ENCODE measurements at regions not wholly inside any gene's neighbourhood (a gene's known extent, or its start where the extent isn't known, plus 50 kb on each side); places are given as distances from the start of the nearest gene placed in this dataset.

DNA sequence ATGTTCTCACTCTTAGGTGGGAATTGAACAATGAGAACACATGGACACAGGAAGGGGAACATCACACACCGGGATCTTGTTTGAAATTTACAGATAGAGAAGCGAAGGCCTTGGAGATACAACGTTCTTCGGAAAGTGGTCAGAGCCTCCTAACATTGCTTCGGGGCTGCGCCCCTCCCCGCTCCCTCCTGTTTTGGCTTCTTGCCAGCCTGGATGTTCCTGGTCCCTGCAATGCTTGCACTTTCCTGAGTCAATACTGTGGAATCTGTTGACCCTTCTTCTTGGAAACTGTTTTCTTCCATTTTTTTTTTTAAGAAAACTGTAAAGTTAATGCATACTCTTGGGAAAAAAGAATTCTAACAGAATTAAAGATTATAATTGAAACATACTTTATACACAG lies 360.8 kb downstream of the SOCS6 start:
- DNase-seq (ENCODE audit: low spot score in 2 of 2) = no peak
- Histone ChIP-seq H3K9me3 (no peaks in the 10 kb centered on the region), H3K27me3 (no peaks in the 10 kb centered on the region), H3K4me3 (no peak overlapping the region), H3K36me3 (no peaks in the 10 kb centered on the region), H3K4me1 (no peaks in the 10 kb centered on the region), H3K27ac (no peak overlapping the region)
- WGBS = 90% methylated on average over 7 of the region's 7 CpGs
- TF ChIP-seq, protein P1, sequence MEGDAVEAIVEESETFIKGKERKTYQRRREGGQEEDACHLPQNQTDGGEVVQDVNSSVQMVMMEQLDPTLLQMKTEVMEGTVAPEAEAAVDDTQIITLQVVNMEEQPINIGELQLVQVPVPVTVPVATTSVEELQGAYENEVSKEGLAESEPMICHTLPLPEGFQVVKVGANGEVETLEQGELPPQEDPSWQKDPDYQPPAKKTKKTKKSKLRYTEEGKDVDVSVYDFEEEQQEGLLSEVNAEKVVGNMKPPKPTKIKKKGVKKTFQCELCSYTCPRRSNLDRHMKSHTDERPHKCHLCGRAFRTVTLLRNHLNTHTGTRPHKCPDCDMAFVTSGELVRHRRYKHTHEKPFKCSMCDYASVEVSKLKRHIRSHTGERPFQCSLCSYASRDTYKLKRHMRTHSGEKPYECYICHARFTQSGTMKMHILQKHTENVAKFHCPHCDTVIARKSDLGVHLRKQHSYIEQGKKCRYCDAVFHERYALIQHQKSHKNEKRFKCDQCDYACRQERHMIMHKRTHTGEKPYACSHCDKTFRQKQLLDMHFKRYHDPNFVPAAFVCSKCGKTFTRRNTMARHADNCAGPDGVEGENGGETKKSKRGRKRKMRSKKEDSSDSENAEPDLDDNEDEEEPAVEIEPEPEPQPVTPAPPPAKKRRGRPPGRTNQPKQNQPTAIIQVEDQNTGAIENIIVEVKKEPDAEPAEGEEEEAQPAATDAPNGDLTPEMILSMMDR (IDR thresholded peaks at IDR 0.05) = no peak
- TF ChIP-seq EP300 (IDR thresholded peaks at IDR 0.05) = no peak
- TF ChIP-seq POLR2A (IDR thresholded peaks at IDR 0.05) = no peak
- no peak for TF ChIP-seq POLR2AphosphoS5 (IDR thresholded peaks at IDR 0.05)

GRCh38 chr18:70645971-70646370 lies 357.1 kb downstream of the SOCS6 start:
- Histone ChIP-seq H3K4me1 (no peaks in the 10 kb centered on the region), H3K9me3 (no peaks in the 10 kb centered on the region), H3K27ac (no peak overlapping the region), H3K4me3 (no peak overlapping the region), H3K36me3 (no peaks in the 10 kb centered on the region), H3K27me3 (no peaks in the 10 kb centered on the region)
- no peak for DNase-seq (ENCODE audit: low spot score in 2 of 2)
- TF ChIP-seq POLR2AphosphoS5 (IDR thresholded peaks at IDR 0.05) (no peak), POLR2A (IDR thresholded peaks at IDR 0.05) (no peak), EP300 (IDR thresholded peaks at IDR 0.05) (no peak)
- TF ChIP-seq, protein P1 (IDR thresholded peaks at IDR 0.05) = no peak
- WGBS = 60% methylated on average over 5 of the region's 5 CpGs

DNA sequence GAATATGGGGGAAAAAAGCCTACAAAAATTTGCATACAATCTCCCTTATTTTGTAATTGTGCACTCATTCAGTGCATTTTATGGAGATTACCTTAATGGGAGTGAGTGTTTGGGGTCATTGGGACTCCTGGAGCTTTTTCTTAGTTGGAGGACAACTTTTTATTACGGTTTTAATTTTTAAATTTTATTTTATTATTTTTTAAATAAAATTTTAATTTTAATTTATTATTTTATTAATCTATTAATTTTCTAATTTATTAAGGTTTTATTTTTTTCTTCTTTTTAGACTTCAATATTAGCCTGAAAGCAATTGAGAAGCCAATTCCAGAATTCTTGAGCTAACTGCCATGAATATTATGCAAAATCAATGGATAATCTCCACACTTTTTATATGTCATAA lies 355.0 kb downstream of the SOCS6 start:
- no peak for TF ChIP-seq EP300 (IDR thresholded peaks at IDR 0.05)
- TF ChIP-seq POLR2A (IDR thresholded peaks at IDR 0.05) = no peak
- TF ChIP-seq, protein P1 (IDR thresholded peaks at IDR 0.05) = no peak
- no peak for TF ChIP-seq POLR2AphosphoS5 (IDR thresholded peaks at IDR 0.05)
- Histone ChIP-seq H3K9me3 (no peaks in the 10 kb centered on the region), H3K27me3 (no peaks in the 10 kb centered on the region), H3K27ac (no peak overlapping the region), H3K4me3 (no peak overlapping the region), H3K36me3 (no peaks in the 10 kb centered on the region), H3K4me1 (no peaks in the 10 kb centered on the region)
- no peak for DNase-seq (ENCODE audit: low spot score in 2 of 2)
- WGBS = 43% methylated on average over 1 of the region's 1 CpG

- no peak overlapping the region for H3K4me3 ChIP-seq
- TF ChIP-seq, protein P1 (IDR thresholded peaks at IDR 0.05) = no peak
- TF ChIP-seq EP300 (IDR thresholded peaks at IDR 0.05) (no peak), POLR2AphosphoS5 (IDR thresholded peaks at IDR 0.05) (no peak), POLR2A (IDR thresholded peaks at IDR 0.05) (no peak)
- H3K36me3 ChIP-seq = no peaks in the 10 kb centered on the region
- H3K27ac ChIP-seq = no peak overlapping the region
- H3K9me3 ChIP-seq = no peaks in the 10 kb centered on the region
- H3K4me1 ChIP-seq = no peaks in the 10 kb centered on the region
- H3K27me3 ChIP-seq = no peaks in the 10 kb centered on the region
- WGBS = 67% methylated on average over 5 of the region's 6 CpGs
- no peak for DNase-seq (ENCODE audit: low spot score in 2 of 2)
Measured at GRCh38 chr18:70641156-70641775, 352.4 kb downstream of the SOCS6 start.

DNA sequence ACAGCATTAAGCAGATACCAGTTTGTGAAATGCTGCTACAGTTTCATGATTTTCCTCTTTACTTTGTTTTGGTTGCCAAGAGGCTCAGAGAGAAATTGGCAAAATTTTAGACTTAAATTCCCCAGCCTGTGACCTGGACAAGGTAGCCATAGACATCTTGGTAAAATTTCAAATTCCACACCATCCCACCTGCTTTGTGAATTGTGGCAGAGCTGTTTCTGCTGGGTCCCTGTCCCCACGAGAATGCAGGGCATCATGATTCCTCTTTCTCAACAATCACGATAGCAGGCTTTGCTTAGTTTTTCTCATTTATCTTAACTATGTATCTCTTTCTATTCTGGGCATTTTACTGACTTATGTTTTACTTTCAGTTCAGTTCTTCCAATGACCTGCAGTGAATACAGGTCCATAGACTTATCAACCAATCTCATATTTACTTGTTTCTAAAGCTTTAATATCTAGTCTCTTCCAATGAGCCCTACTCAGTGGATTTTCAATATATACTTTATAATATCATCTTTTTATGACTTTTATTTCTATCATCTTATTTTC lies 351.6 kb downstream of the SOCS6 start:
- Histone ChIP-seq H3K4me3 (no peak overlapping the region), H3K4me1 (no peaks in the 10 kb centered on the region), H3K36me3 (no peaks in the 10 kb centered on the region), H3K27me3 (no peaks in the 10 kb centered on the region), H3K9me3 (no peaks in the 10 kb centered on the region), H3K27ac (no peak overlapping the region)
- no peak for DNase-seq (ENCODE audit: low spot score in 2 of 2)
- WGBS = 78% methylated on average over 2 of the region's 2 CpGs
- TF ChIP-seq EP300 (IDR thresholded peaks at IDR 0.05) (no peak), POLR2AphosphoS5 (IDR thresholded peaks at IDR 0.05) (no peak), POLR2A (IDR thresholded peaks at IDR 0.05) (no peak)
- TF ChIP-seq, protein P1 (IDR thresholded peaks at IDR 0.05) = no peak

Measured in suprapubic skin (tissue), 4 donors.